ENCODE measurements at regions not wholly inside any gene's neighbourhood (a gene's known extent, or its start where the extent isn't known, plus 50 kb on each side); places are given as distances from the start of the nearest gene placed in this dataset.

DNA sequence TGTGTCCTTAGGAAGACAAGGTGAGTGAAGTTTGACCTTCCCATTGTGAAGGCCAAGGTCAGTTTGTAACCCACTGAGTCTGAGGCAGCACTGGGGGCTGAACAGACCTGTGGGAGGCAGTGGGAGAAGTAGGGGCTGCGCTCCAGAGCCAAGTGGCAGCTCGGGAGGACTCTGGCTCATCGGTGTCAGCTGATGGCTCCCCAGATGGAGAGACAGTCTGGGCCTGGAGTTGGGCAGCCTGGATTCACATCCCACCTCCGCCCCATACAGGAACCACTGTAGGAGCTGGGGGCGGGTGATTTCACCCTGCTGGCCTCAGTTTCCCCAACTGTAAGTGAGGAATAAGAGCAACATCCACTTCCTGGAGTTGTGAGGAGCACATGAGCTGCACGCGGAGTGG lies 128.4 kb downstream of the FOXL1 start:
- Histone ChIP-seq H3K4me3 (no peak overlapping the region), H3K36me3 (no peaks in the 10 kb centered on the region), H3K4me1 (ENCODE audit: low read depth) (no peaks in the 10 kb centered on the region), H3K9me3 (ENCODE audit: low read depth) (no peaks in the 10 kb centered on the region), H3K27me3 (no peaks in the 10 kb centered on the region), H3K27ac (no peak overlapping the region)
- TF ChIP-seq, protein P1, sequence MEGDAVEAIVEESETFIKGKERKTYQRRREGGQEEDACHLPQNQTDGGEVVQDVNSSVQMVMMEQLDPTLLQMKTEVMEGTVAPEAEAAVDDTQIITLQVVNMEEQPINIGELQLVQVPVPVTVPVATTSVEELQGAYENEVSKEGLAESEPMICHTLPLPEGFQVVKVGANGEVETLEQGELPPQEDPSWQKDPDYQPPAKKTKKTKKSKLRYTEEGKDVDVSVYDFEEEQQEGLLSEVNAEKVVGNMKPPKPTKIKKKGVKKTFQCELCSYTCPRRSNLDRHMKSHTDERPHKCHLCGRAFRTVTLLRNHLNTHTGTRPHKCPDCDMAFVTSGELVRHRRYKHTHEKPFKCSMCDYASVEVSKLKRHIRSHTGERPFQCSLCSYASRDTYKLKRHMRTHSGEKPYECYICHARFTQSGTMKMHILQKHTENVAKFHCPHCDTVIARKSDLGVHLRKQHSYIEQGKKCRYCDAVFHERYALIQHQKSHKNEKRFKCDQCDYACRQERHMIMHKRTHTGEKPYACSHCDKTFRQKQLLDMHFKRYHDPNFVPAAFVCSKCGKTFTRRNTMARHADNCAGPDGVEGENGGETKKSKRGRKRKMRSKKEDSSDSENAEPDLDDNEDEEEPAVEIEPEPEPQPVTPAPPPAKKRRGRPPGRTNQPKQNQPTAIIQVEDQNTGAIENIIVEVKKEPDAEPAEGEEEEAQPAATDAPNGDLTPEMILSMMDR (IDR thresholded peaks at IDR 0.05; ENCODE audit: low read depth, low read length): no peak
- no peak for DNase-seq (ENCODE audit: low read depth in 1 of 2, low spot score in 1 of 2)

GRCh38 chr16:86707171-86707570 lies 128.8 kb downstream of the FOXL1 start:
- H3K4me3 ChIP-seq: no peak overlapping the region
- no peaks in the 10 kb centered on the region for H3K36me3 ChIP-seq
- H3K9me3 ChIP-seq (ENCODE audit: low read depth): no peaks in the 10 kb centered on the region
- no peak overlapping the region for H3K27ac ChIP-seq
- H3K4me1 ChIP-seq (ENCODE audit: low read depth): no peaks in the 10 kb centered on the region
- TF ChIP-seq, protein P1 (IDR thresholded peaks at IDR 0.05; ENCODE audit: low read depth, low read length): no peak
- DNase-seq (ENCODE audit: low read depth in 1 of 2, low spot score in 1 of 2): no peak
- no peaks in the 10 kb centered on the region for H3K27me3 ChIP-seq

- Histone ChIP-seq H3K27ac (no peak overlapping the region), H3K9me3 (ENCODE audit: low read depth) (no peaks in the 10 kb centered on the region), H3K36me3 (no peaks in the 10 kb centered on the region), H3K27me3 (no peaks in the 10 kb centered on the region), H3K4me1 (ENCODE audit: low read depth) (no peaks in the 10 kb centered on the region), H3K4me3 (no peak overlapping the region)
- TF ChIP-seq, protein P1 (IDR thresholded peaks at IDR 0.05; ENCODE audit: low read depth, low read length): no peak
- DNase-seq (ENCODE audit: low read depth in 1 of 2, low spot score in 1 of 2): no peak
Observed at GRCh38 chr16:86707581-86707980, 129.2 kb downstream of the FOXL1 start.

DNA sequence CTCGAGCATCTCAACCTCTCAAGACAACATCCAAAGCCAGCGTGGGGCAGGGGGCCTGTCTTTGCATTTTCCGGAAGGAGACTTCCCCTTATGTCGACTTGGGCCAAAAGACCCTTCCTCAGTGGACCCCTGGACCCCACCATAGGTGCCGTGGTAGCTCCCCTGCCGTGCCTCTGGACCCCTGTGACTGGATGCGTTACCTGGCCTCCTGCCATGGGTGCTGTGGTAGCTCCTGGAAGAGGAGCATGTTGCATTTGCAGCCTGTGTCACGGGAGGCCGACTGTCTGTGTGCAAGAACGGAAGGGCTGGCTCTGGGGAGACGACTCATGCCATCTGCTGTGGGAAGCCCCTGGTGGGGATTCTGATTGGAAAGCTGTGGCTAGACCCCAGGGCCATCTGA lies 130.1 kb downstream of the FOXL1 start:
- no peaks in the 10 kb centered on the region for H3K36me3 ChIP-seq
- TF ChIP-seq, protein P1 (IDR thresholded peaks at IDR 0.05; ENCODE audit: low read depth, low read length): no peak
- no peaks in the 10 kb centered on the region for H3K27me3 ChIP-seq
- H3K27ac ChIP-seq: no peak overlapping the region
- DNase-seq (ENCODE audit: low read depth in 1 of 2, low spot score in 1 of 2): no peak
- no peaks in the 10 kb centered on the region for H3K9me3 ChIP-seq (ENCODE audit: low read depth)
- no peak overlapping the region for H3K4me3 ChIP-seq
- no peaks in the 10 kb centered on the region for H3K4me1 ChIP-seq (ENCODE audit: low read depth)

- TF ChIP-seq, protein P1 (IDR thresholded peaks at IDR 0.05; ENCODE audit: low read depth, low read length): no peak
- no peaks in the 10 kb centered on the region for H3K27me3 ChIP-seq
- no peaks in the 10 kb centered on the region for H3K36me3 ChIP-seq
- H3K9me3 ChIP-seq (ENCODE audit: low read depth): no peaks in the 10 kb centered on the region
- H3K27ac ChIP-seq: no peak overlapping the region
- H3K4me3 ChIP-seq: no peak overlapping the region
- no peak for DNase-seq (ENCODE audit: low read depth in 1 of 2, low spot score in 1 of 2)
- no peaks in the 10 kb centered on the region for H3K4me1 ChIP-seq (ENCODE audit: low read depth)
Observed at GRCh38 chr16:86709103-86709502, 130.8 kb downstream of the FOXL1 start.

Data from cardiac muscle cell (in vitro differentiated cells and primary cell).